ENCODE measurements at regions not wholly inside any gene's neighbourhood (a gene's known extent, or its start where the extent isn't known, plus 50 kb on each side); places are given as distances from the start of the nearest gene placed in this dataset.

GRCh38 chr15:26166429-26166828, 303.3 kb upstream of the ATP10A start:
- H3K27ac ChIP-seq (ENCODE audit: low read depth, low read length): no peak overlapping the region
- no peaks in the 10 kb centered on the region for H3K27me3 ChIP-seq (ENCODE audit: insufficient read depth, low read length)
- no peak overlapping the region for H2AFZ ChIP-seq (ENCODE audit: low read depth, low read length, poor library complexity, severe bottlenecking)
- CTCF ChIA-PET: no interaction called here
- no peaks in the 10 kb centered on the region for H4K20me1 ChIP-seq (ENCODE audit: insufficient read depth)
- no peak overlapping the region for H3K4me3 ChIP-seq (replicated peaks in 1 of 2; ENCODE audit: low read depth in 1 of 2, low read length in 2 of 2)
- peaks cover 10 to 39% of the 10 kb centered on the region in 2 experiments; a peak in 2 of 4 replicates for H3K9me3 ChIP-seq (ENCODE audit: control insufficient read depth in 1 of 2, insufficient read depth in 1 of 2, low read depth in 1 of 2, low read length in 2 of 2)
- no peak overlapping the region for H3K9ac ChIP-seq (ENCODE audit: low read length)
- TF ChIP-seq CEBPB (IDR thresholded peaks at IDR 0.05; ENCODE audit: low read depth) (no peak), MAX (IDR thresholded peaks at IDR 0.05) (no peak), REST (IDR thresholded peaks at IDR 0.05; ENCODE audit: low read depth) (no peak), ZNF274 (IDR thresholded peaks at IDR 0.05; ENCODE audit: low read depth, low read length) (no peak), SIN3A (IDR thresholded peaks at IDR 0.05; ENCODE audit: low read depth) (no peak), FOSL1 (IDR thresholded peaks at IDR 0.05; ENCODE audit: low read depth) (no peak), SRF (IDR thresholded peaks at IDR 0.05; ENCODE audit: low read depth) (no peak)
- H3K4me1 ChIP-seq (ENCODE audit: control insufficient read depth in 1 of 2, insufficient read depth in 2 of 2, low read length in 2 of 2): no peaks in the 10 kb centered on the region
- BruUV-seq (replicated peaks): no TSS peak
- H3K4me2 ChIP-seq (ENCODE audit: low read length): no peak overlapping the region
- DNase-seq (ENCODE audit: low read depth, low spot score): no peak
- no peak for ATAC-seq
- intact Hi-C loops (cut with micrococcal nuclease): no loop called here
- POLR2A ChIA-PET: no interaction called here
- H3K9me2 ChIP-seq (ENCODE audit: insufficient read depth): no peaks in the 10 kb centered on the region
- H3K79me2 ChIP-seq (ENCODE audit: insufficient read depth, low read length): no peaks in the 10 kb centered on the region
- H3K36me3 ChIP-seq (ENCODE audit: control insufficient read depth in 1 of 2, insufficient read depth in 2 of 2, low read length in 2 of 2): no peaks in the 10 kb centered on the region
- RAD21 ChIA-PET (ENCODE audit: low non-redundant PET in 1 of 2, low total read pairs in 2 of 2, uncharacterized antibody in 2 of 2, unreplicated experiment in 2 of 2): no interaction called here

- Histone ChIP-seq H4K20me1 (ENCODE audit: insufficient read depth) (no peaks in the 10 kb centered on the region), H3K27ac (ENCODE audit: low read depth, low read length) (no peak overlapping the region), H3K4me3 (replicated peaks in 1 of 2; ENCODE audit: low read depth in 1 of 2, low read length in 2 of 2) (no peak overlapping the region), H3K4me1 (ENCODE audit: control insufficient read depth in 1 of 2, insufficient read depth in 2 of 2, low read length in 2 of 2) (no peaks in the 10 kb centered on the region), H3K27me3 (ENCODE audit: insufficient read depth, low read length) (no peaks in the 10 kb centered on the region), H3K9ac (ENCODE audit: low read length) (no peak overlapping the region), H3K4me2 (ENCODE audit: low read length) (no peak overlapping the region), H2AFZ (ENCODE audit: low read depth, low read length, poor library complexity, severe bottlenecking) (no peak overlapping the region), H3K36me3 (ENCODE audit: control insufficient read depth in 1 of 2, insufficient read depth in 2 of 2, low read length in 2 of 2) (no peaks in the 10 kb centered on the region), H3K79me2 (ENCODE audit: insufficient read depth, low read length) (no peaks in the 10 kb centered on the region), H3K9me2 (ENCODE audit: insufficient read depth) (no peaks in the 10 kb centered on the region), H3K9me3 (ENCODE audit: control insufficient read depth in 1 of 2, insufficient read depth in 1 of 2, low read depth in 1 of 2, low read length in 2 of 2) (peaks cover 7 to 36% of the 10 kb centered on the region in 2 experiments; a peak in 2 of 4 replicates)
- intact Hi-C loops (cut with micrococcal nuclease): no loop called here
- POLR2A ChIA-PET: no interaction called here
- no TSS peak for BruUV-seq (replicated peaks)
- DNase-seq (ENCODE audit: low read depth, low spot score) (no peak), ATAC-seq (no peak)
- RAD21 ChIA-PET (ENCODE audit: low non-redundant PET in 1 of 2, low total read pairs in 2 of 2, uncharacterized antibody in 2 of 2, unreplicated experiment in 2 of 2): no interaction called here
- TF ChIP-seq SP1 (IDR thresholded peaks at IDR 0.05; ENCODE audit: low read depth) (no peak), YY1 (IDR thresholded peaks at IDR 0.05; ENCODE audit: extremely low read depth, insufficient replicate concordance, low read depth, low read length) (no peak), ATF3 (IDR thresholded peaks at IDR 0.05) (no peak)
- CTCF ChIA-PET: no interaction called here
Observed at GRCh38 chr15:26165546-26165945, 302.4 kb upstream of the ATP10A start.
